ENCODE measurements at regions not wholly inside any gene's neighbourhood (a gene's known extent, or its start where the extent isn't known, plus 50 kb on each side); places are given as distances from the start of the nearest gene placed in this dataset.
A peak's percentile ranks its signal among the peaks of the same experiment; 100 is the strongest.

DNA sequence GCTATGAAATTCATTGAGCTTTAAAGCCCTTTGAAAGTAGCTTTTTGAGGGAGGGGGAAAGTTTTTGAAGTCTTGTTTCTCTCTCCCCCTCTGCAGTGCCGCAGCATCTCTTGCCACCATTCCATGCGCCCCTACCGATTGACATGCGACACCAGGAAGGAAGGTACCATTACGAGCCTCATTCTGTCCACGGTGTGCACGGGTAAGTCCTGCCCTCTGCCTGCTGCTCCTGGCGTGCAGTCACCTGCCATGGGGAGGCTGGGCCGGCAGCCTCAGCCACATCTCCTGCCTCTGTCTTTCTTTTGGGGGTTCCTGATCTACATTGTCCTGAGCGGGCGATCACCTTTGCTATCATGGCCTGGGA lies 191.6 kb downstream of the GLI2 start:
- no peaks in the 10 kb centered on the region for H3K4me1 ChIP-seq (ENCODE audit: low read depth)
- no peaks in the 10 kb centered on the region for H3K36me3 ChIP-seq (ENCODE audit: low read depth)
- ATAC-seq (no peak), DNase-seq (no peak)
- intact Hi-C loops (cut with DNase I, micrococcal nuclease): no loop called here
- H3K9me3 ChIP-seq: no peaks in the 10 kb centered on the region
- TF ChIP-seq, protein P1, sequence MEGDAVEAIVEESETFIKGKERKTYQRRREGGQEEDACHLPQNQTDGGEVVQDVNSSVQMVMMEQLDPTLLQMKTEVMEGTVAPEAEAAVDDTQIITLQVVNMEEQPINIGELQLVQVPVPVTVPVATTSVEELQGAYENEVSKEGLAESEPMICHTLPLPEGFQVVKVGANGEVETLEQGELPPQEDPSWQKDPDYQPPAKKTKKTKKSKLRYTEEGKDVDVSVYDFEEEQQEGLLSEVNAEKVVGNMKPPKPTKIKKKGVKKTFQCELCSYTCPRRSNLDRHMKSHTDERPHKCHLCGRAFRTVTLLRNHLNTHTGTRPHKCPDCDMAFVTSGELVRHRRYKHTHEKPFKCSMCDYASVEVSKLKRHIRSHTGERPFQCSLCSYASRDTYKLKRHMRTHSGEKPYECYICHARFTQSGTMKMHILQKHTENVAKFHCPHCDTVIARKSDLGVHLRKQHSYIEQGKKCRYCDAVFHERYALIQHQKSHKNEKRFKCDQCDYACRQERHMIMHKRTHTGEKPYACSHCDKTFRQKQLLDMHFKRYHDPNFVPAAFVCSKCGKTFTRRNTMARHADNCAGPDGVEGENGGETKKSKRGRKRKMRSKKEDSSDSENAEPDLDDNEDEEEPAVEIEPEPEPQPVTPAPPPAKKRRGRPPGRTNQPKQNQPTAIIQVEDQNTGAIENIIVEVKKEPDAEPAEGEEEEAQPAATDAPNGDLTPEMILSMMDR (IDR thresholded peaks at IDR 0.05): no peak
- H3K4me3 ChIP-seq: no peak overlapping the region

DNA sequence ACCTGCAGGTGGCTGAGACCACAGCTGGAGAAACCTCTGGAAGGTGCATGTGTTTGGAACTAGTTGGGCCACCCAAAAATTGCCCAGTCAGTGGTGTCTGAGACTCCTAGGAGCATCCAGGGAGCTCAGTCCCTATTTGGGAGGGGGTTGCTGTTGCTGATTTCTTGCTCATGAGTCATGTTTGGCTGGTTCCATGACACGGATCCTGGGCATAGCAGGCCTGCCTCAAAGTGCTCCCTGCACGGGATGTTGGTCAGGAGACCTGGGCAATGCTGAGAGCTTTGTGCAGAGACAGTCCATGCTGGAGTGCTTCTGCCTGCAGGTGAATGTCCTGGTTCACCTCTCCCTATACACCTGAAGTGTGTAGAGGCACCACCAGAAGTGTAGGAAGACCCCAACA lies 194.2 kb downstream of the GLI2 start:
- Histone ChIP-seq H3K4me3 (no peak overlapping the region), H3K9me3 (no peaks in the 10 kb centered on the region), H3K36me3 (ENCODE audit: low read depth) (no peaks in the 10 kb centered on the region), H3K4me1 (ENCODE audit: low read depth) (peaks cover 10% of the 10 kb centered on the region)
- no peak for DNase-seq
- intact Hi-C loops (cut with DNase I, micrococcal nuclease): no loop called here
- TF ChIP-seq, protein P1 (IDR thresholded peaks at IDR 0.05): no peak
- ATAC-seq: no peak

DNA sequence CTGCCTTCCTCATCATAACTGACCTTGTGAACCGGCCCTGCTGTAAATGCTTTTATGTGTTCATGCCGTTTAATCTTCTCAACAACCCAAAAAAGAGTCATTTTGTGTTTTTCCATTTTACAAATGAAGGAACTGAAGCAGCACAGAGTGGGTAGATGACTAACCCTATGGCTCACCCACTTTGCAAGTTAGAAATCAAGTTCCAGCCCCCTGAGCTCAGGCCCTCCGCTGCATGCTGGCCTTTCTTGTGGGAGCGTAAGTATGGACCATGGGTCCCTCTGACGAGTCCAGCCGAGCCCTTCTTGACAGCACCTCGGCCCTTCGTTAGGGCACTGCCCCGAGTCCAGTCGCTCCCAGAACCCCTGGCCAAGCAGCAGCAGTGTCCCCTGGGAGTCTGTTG lies 194.6 kb downstream of the GLI2 start:
- H3K9me3 ChIP-seq: no peaks in the 10 kb centered on the region
- DNase-seq (no peak), ATAC-seq (no peak)
- TF ChIP-seq, protein P1 (IDR thresholded peaks at IDR 0.05): no peak
- H3K36me3 ChIP-seq (ENCODE audit: low read depth): no peaks in the 10 kb centered on the region
- H3K4me1 ChIP-seq (ENCODE audit: low read depth): peaks cover 14% of the 10 kb centered on the region
- intact Hi-C loops (cut with DNase I, micrococcal nuclease): no loop called here
- no peak overlapping the region for H3K4me3 ChIP-seq

DNA sequence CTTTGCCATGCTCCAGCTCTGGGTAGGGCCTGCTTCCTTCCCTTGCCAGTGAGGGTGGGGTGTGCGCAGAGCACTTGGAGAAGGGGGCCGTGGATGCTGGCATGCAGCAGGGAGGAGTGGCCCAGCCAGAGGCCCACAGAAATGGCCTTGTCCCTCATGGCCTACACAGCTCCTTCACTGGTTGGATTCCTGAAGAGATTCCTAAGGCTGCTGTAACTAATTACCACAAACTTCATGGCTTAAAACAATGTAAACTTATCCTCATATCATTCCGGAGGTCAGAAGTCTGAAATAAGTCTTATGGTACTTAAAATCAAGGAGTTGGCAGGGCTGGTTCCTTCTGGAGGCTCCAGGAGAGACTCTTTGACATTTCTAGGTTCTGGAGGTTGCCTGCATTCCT lies 195.2 kb downstream of the GLI2 start:
- ATAC-seq: no peak

DNA sequence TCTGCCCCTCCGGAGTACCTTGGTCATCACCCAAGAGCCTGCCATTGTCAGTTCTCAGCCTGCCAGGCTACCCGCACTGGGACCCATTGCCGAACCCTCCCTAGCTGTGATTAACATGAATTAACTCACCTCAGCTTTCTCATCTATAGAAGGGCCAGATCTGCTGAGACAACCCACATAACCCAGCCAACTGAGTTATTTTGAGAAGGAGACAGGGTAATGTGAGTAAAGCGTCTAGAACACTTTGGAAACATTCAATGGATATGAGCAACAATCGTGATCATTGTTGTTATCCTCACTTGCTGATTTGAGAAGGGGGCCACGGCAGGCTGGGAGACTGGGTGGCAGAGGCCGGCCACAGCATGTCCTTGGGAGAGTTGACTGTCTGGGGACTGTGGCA lies 196.8 kb downstream of the GLI2 start:
- Histone ChIP-seq H3K4me1 (ENCODE audit: low read depth) (peaks cover 20% of the 10 kb centered on the region), H3K36me3 (ENCODE audit: low read depth) (no peaks in the 10 kb centered on the region), H3K4me3 (no peak overlapping the region), H3K9me3 (no peaks in the 10 kb centered on the region)
- TF ChIP-seq, protein P1 (IDR thresholded peaks at IDR 0.05): no peak
- DNase-seq (peak in 1 of 3 donors; percentile 22), ATAC-seq (no peak)
- intact Hi-C loops (cut with DNase I, micrococcal nuclease): no loop called here

More for the DNA sequence above, 195.2 kb downstream of the GLI2 start:
- intact Hi-C loops (cut with DNase I, micrococcal nuclease): no loop called here
- TF ChIP-seq, protein P1 (IDR thresholded peaks at IDR 0.05): no peak
- no peak for DNase-seq
- Histone ChIP-seq H3K4me1 (ENCODE audit: low read depth) (peaks cover 17% of the 10 kb centered on the region), H3K36me3 (ENCODE audit: low read depth) (no peaks in the 10 kb centered on the region), H3K9me3 (no peaks in the 10 kb centered on the region), H3K4me3 (no peak overlapping the region)

DNA sequence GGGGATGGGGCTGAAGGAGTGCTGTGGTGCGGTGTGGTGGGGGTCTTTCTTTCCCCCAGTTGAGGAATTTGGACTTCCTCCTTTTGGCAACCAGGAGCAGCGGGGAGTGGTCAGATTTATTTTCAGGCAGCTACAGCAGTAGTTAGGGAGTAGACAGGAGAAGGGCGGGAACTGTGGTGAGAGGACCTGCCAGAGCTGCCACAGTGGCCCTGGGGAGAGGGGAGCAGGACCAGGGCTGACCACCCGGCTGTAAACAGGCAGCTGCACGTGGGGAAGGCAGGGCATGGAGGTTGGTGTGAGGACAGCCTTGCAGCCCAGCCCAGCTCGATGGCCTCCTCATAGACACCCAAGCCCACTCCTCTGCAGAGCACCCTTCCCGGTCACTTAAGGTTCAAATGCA lies 197.2 kb downstream of the GLI2 start:
- ATAC-seq (no peak), DNase-seq (no peak)
- TF ChIP-seq, protein P1 (IDR thresholded peaks at IDR 0.05): no peak
- Histone ChIP-seq H3K4me1 (ENCODE audit: low read depth) (peaks cover 24% of the 10 kb centered on the region), H3K4me3 (no peak overlapping the region), H3K9me3 (no peaks in the 10 kb centered on the region), H3K36me3 (ENCODE audit: low read depth) (no peaks in the 10 kb centered on the region)
- intact Hi-C loops (cut with DNase I, micrococcal nuclease): no loop called here
